ENCODE measurements at regions not wholly inside any gene's neighbourhood (a gene's known extent, or its start where the extent isn't known, plus 50 kb on each side); places are given as distances from the start of the nearest gene placed in this dataset.

DNA sequence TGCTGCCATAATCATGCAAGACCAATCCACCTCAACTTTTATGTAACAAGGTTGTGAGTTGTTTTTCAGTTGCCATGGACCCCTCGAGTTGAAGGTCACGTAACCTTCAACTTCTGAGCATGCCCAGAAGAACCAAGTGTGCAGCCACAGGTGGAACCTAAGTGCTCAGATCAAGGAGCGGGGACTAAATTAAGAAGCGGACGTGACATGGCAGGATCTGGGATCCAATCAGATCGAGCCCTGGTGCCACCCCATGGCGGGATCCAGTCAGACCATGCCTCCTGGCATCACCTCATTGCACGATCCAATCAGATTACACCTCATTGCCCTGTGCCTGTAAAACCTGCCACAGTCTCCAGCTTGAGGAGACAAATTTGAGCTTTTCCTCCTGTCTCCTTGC is 204.5 kb upstream of the CDH5 start:
- TF ChIP-seq, protein P1, sequence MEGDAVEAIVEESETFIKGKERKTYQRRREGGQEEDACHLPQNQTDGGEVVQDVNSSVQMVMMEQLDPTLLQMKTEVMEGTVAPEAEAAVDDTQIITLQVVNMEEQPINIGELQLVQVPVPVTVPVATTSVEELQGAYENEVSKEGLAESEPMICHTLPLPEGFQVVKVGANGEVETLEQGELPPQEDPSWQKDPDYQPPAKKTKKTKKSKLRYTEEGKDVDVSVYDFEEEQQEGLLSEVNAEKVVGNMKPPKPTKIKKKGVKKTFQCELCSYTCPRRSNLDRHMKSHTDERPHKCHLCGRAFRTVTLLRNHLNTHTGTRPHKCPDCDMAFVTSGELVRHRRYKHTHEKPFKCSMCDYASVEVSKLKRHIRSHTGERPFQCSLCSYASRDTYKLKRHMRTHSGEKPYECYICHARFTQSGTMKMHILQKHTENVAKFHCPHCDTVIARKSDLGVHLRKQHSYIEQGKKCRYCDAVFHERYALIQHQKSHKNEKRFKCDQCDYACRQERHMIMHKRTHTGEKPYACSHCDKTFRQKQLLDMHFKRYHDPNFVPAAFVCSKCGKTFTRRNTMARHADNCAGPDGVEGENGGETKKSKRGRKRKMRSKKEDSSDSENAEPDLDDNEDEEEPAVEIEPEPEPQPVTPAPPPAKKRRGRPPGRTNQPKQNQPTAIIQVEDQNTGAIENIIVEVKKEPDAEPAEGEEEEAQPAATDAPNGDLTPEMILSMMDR (IDR thresholded peaks at IDR 0.05): no peak
- TF ChIP-seq POLR2A (IDR thresholded peaks at IDR 0.05): no peak

All from uterus (tissue), 2 donors.